SU-DHL-6 (cell line): ENCODE measurements at regions not wholly inside any gene's neighbourhood (a gene's known extent, or its start where the extent isn't known, plus 50 kb on each side); places are given as distances from the start of the nearest gene placed in this dataset.

Source experiments
- EZH2phosphoT487 ChIP-seq: fragments of 200-600 bp; sonication (generic), shearing (Covaris generic); conservative IDR thresholded peaks from 2 replicates; pipeline ENCODE4 v1.6.1; 2018; ENCODE audit warnings: mild to moderate bottlenecking, antibody characterized with exemption, low read length, moderate library complexity, mixed read lengths
- TF ChIP-seq, protein P1 (sequence below): fragments of 200-600 bp; sonication (generic); IDR thresholded peaks from one replicate; pipeline ENCODE4 v1.5.1; 2017; ENCODE audit warnings: antibody characterized with exemption, mild to moderate bottlenecking, low read length, moderate library complexity; ENCODE audit not compliant: insufficient read depth, poor library complexity, severe bottlenecking

DNA sequence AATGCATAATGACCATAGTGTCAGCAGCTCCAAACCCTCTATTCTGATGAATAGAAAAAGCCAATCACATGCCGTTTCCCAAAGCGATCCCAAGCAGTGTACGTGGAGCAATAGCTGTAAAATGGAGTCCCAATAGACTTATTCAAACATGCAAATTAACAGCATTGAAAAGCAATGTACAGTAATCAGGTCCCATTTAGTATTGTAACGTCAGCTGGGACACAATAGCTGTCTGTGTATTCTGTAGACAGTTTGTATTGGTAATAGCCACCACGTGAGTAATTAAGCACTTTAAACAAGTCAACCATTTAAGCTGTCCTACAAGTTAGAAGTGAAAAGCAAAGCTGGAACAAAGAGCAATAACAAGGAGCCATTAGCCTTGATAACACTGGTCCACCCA is 698.2 kb downstream of the PCDH17 start:
- TF ChIP-seq, protein P1, sequence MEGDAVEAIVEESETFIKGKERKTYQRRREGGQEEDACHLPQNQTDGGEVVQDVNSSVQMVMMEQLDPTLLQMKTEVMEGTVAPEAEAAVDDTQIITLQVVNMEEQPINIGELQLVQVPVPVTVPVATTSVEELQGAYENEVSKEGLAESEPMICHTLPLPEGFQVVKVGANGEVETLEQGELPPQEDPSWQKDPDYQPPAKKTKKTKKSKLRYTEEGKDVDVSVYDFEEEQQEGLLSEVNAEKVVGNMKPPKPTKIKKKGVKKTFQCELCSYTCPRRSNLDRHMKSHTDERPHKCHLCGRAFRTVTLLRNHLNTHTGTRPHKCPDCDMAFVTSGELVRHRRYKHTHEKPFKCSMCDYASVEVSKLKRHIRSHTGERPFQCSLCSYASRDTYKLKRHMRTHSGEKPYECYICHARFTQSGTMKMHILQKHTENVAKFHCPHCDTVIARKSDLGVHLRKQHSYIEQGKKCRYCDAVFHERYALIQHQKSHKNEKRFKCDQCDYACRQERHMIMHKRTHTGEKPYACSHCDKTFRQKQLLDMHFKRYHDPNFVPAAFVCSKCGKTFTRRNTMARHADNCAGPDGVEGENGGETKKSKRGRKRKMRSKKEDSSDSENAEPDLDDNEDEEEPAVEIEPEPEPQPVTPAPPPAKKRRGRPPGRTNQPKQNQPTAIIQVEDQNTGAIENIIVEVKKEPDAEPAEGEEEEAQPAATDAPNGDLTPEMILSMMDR: no peak
- no peak for TF ChIP-seq EZH2phosphoT487
